Spleen (tissue), 11 donors: ENCODE measurements at regions not wholly inside any gene's neighbourhood (a gene's known extent, or its start where the extent isn't known, plus 50 kb on each side); places are given as distances from the start of the nearest gene placed in this dataset.
"Not testable (repeated sequence)": the region's sequence is repeated elsewhere in the genome, so short reads cannot be mapped to it uniquely, and the experiment has no call there.

Experiments used
- DNase-seq: peaks from one replicate; pipeline ENCODE4 v3.0.0-alpha.2; 2020
- H3K27ac ChIP-seq, 8 donors: fragments of 200-600 bp; sonication (generic) in 7 of 8; 1 replicate in 4 of 8; 2 replicates in 4 of 8; pipeline versions ENCODE4 v1.5.0 to v1.8.0; 2016 to 2021; ENCODE audit warnings: inconsistent platforms in 4 of 8, mild to moderate bottlenecking in 4 of 8, moderate library complexity in 1 of 8
- H3K27me3 ChIP-seq, 7 donors: fragments of 200-600 bp; sonication (generic) in 6 of 7; replicated peaks in 1 of 7; 1 replicate in 4 of 7; 2 replicates in 3 of 7; pipeline versions ENCODE4 v1.5.0 to v1.8.0; 2016 to 2021; ENCODE audit warnings: inconsistent platforms in 3 of 7, mild to moderate bottlenecking in 1 of 7
- H3K36me3 ChIP-seq, 6 donors: fragments of 200-600 bp; sonication (generic) in 5 of 6; 1 replicate in 4 of 6; 2 replicates in 2 of 6; pipeline versions ENCODE4 v1.5.0 to v1.8.0; 2016 to 2021; ENCODE audit warnings: inconsistent platforms in 2 of 6
- H3K4me1 ChIP-seq, 6 donors: fragments of 200-600 bp; sonication (generic) in 5 of 6; 1 replicate in 3 of 6; 2 replicates in 3 of 6; pipeline versions ENCODE4 v1.5.0 to v1.8.0; 2016 to 2021; ENCODE audit warnings: inconsistent platforms in 3 of 6
- H3K4me3 ChIP-seq, 8 donors: fragments of 200-600 bp; sonication (generic) in 7 of 8; 1 replicate in 4 of 8; 2 replicates in 4 of 8; pipeline versions ENCODE4 v1.5.0 to v1.8.0; 2016 to 2021; ENCODE audit warnings: inconsistent platforms in 4 of 8, mild to moderate bottlenecking in 4 of 8, moderate library complexity in 2 of 8
- H3K9me3 ChIP-seq, 8 donors: fragments of 200-600 bp; sonication (generic) in 7 of 8; 1 replicate in 4 of 8; 2 replicates in 4 of 8; pipeline versions ENCODE4 v1.5.0 to v1.8.0; 2016 to 2021; ENCODE audit warnings: inconsistent platforms in 4 of 8
- POLR2A ChIP-seq, 3 donors: fragments of 450-650 bp; IDR thresholded peaks; one replicate each; pipeline ENCODE4 v1.5.1; 2017; ENCODE audit warnings: antibody characterized with exemption in 3 of 3, mild to moderate bottlenecking in 1 of 3
- POLR2AphosphoS5 ChIP-seq, 3 donors: sonication (generic); formaldehyde crosslinking; IDR thresholded peaks; one replicate each; pipeline ENCODE4 v1.5.1; 2017; ENCODE audit warnings: antibody characterized with exemption in 3 of 3
- WGBS, 5 donors: extraction: QIAGEN DNeasy Blood & Tissue Kit in 3 of 5; methylation state at CpG; one replicate each; pipeline versions ENCODE4 v1.1.5 to v1.1.7; 2013 to 2018; 5-methylcytosine and 5-hydroxymethylcytosine counted together
- intact Hi-C: fragments of 100-400 bp; cut with DNase I; formaldehyde crosslinking; loops from one replicate; pipeline ENCODE4 v1.15.0; 2023; ENCODE audit warnings: low total_unique reads
- TF ChIP-seq, protein P1 (sequence below), 11 experiments: fragments of 200-600 bp in 7 of 11; fragments of 450-650 bp in 4 of 11; sonication (generic) in 4 of 11; IDR thresholded peaks in 8 of 11; conservative IDR thresholded peaks in 3 of 11; 1 replicate in 7 of 11; 2 replicates in 4 of 11; pipeline versions ENCODE4 v1.4.0 to v1.8.0; 2016 to 2021; ENCODE audit warnings: antibody characterized with exemption in 11 of 11, inconsistent platforms in 4 of 11, mild to moderate bottlenecking in 1 of 11
- donor health status: healthy with polysubstance abuse.
- donor health status: DM: no; HTN: no; CAD: no; lungs with moderate emphysema.
- donor health status: DM: no; HTN: no; CAD: no.
- donor health status: Bipolar disorder and iron deficiency.
- donor health status: healthy.
- donor health status: DM: no; HTN: no; CAD: no.
- donor health status: DM: yes; HTN: yes; CAD: no.

GRCh38 chr7:56814911-56815310, 317.3 kb downstream of the ZNF479 start:
- DNase-seq, intact Hi-C loops, H3K27ac ChIP-seq, H3K4me1 ChIP-seq, H3K36me3 ChIP-seq, H3K27me3 ChIP-seq, H3K4me3 ChIP-seq: not testable (repeated sequence)
- WGBS, 5 donors: 87 to 94% (median 91%) methylated on average over 10 to 19 of the region's 21 CpGs
- peaks cover 0 to 42% (median 19%) of the 10 kb centered on the region in 8 donors for H3K9me3 ChIP-seq

- peaks cover 0 to 47% (median 24%) of the 10 kb centered on the region in 8 donors for H3K9me3 ChIP-seq
- 90 to 96% (median 94%) methylated on average over 8 to 23 of the region's 24 CpGs for WGBS, 5 donors
- H3K27me3 ChIP-seq, DNase-seq, H3K36me3 ChIP-seq, H3K27ac ChIP-seq, intact Hi-C loops, H3K4me3 ChIP-seq, H3K4me1 ChIP-seq: not testable (repeated sequence)
Measured at GRCh38 chr7:56814390-56814789, 317.8 kb downstream of the ZNF479 start.

DNA sequence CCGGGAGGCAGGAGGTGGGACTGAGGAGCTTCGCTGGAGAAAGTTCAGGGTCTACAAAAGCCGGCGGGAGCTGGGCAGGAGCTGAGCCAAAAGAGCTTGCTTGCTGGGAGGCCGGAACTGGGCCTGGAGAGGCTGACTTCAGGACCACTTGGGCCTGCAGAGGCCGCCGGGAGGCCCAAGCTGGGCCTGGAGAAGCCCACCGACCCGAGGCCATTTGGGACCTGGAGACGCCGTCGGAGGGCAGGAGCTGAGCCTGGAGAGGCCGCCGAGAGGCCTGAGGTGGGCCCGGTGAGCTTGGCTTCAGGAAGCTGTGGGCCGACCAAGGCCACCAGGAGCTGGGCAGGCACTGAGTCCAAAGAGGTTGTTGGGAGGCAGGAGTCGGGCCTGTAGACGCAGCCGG, 318.3 kb downstream of the ZNF479 start:
- 73 to 100% (median 90%) methylated on average over 2 to 14 of the region's 19 CpGs for whole genome bisulfite sequencing, 5 donors
- DNase-seq, H3K27me3 ChIP-seq, H3K4me1 ChIP-seq, H3K27ac ChIP-seq, intact Hi-C loops, H3K4me3 ChIP-seq, H3K36me3 ChIP-seq: not testable (repeated sequence)
- H3K9me3 ChIP-seq: peaks cover 0 to 51% (median 29%) of the 10 kb centered on the region in 8 donors

- 82 to 92% (median 88%) methylated on average over 18 to 20 of the region's 20 CpGs for WGBS, 5 donors
Measured at GRCh38 chr7:56811516-56812070, 320.6 kb downstream of the ZNF479 start.

GRCh38 chr7:56811081-56811480, 321.2 kb downstream of the ZNF479 start:
- H3K27me3 ChIP-seq: no peaks in the 10 kb centered on the region
- no peaks in the 10 kb centered on the region for H3K4me1 ChIP-seq
- 89 to 96% (median 93%) methylated on average over 8 to 14 of the region's 14 CpGs for WGBS, 5 donors
- H3K27ac ChIP-seq: no peak overlapping the region
- H3K9me3 ChIP-seq: peaks cover 0 to 58% (median 30%) of the 10 kb centered on the region in 8 donors
- no peak for DNase-seq
- no peak overlapping the region for H3K4me3 ChIP-seq
- no peak for TF ChIP-seq POLR2A (IDR thresholded peaks at IDR 0.05)
- TF ChIP-seq, protein P1, sequence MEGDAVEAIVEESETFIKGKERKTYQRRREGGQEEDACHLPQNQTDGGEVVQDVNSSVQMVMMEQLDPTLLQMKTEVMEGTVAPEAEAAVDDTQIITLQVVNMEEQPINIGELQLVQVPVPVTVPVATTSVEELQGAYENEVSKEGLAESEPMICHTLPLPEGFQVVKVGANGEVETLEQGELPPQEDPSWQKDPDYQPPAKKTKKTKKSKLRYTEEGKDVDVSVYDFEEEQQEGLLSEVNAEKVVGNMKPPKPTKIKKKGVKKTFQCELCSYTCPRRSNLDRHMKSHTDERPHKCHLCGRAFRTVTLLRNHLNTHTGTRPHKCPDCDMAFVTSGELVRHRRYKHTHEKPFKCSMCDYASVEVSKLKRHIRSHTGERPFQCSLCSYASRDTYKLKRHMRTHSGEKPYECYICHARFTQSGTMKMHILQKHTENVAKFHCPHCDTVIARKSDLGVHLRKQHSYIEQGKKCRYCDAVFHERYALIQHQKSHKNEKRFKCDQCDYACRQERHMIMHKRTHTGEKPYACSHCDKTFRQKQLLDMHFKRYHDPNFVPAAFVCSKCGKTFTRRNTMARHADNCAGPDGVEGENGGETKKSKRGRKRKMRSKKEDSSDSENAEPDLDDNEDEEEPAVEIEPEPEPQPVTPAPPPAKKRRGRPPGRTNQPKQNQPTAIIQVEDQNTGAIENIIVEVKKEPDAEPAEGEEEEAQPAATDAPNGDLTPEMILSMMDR (IDR thresholded peaks at IDR 0.05 in 8 of 11, conservative IDR thresholded peaks at IDR 0.05 in 3 of 11): no peak
- no peak for TF ChIP-seq POLR2AphosphoS5 (IDR thresholded peaks at IDR 0.05)
- no peaks in the 10 kb centered on the region for H3K36me3 ChIP-seq
- intact Hi-C loops: no loop called here

More at GRCh38 chr7:56811516-56812070, 320.6 kb downstream of the ZNF479 start:
- H3K4me3 ChIP-seq, H3K36me3 ChIP-seq, H3K27me3 ChIP-seq, H3K4me1 ChIP-seq, H3K27ac ChIP-seq, intact Hi-C loops, DNase-seq: not testable (repeated sequence)
- peaks cover 0 to 54% (median 30%) of the 10 kb centered on the region in 8 donors for H3K9me3 ChIP-seq

- 87 to 96% (median 91%) methylated on average over 13 to 15 of the region's 15 CpGs for WGBS, 5 donors
Measured at GRCh38 chr7:56810466-56810865, 321.8 kb downstream of the ZNF479 start.

GRCh38 chr7:56809734-56810133, 322.5 kb downstream of the ZNF479 start:
- H3K4me3 ChIP-seq: not testable (repeated sequence)

More at GRCh38 chr7:56810466-56810865, 321.8 kb downstream of the ZNF479 start:
- peaks cover 0 to 61% (median 30%) of the 10 kb centered on the region in 8 donors for H3K9me3 ChIP-seq
- no peaks in the 10 kb centered on the region for H3K36me3 ChIP-seq
- H3K27ac ChIP-seq: no peak overlapping the region
- no peaks in the 10 kb centered on the region for H3K27me3 ChIP-seq
- TF ChIP-seq POLR2A (IDR thresholded peaks at IDR 0.05) (no peak), POLR2AphosphoS5 (IDR thresholded peaks at IDR 0.05) (no peak)
- TF ChIP-seq, protein P1 (IDR thresholded peaks at IDR 0.05 in 8 of 11, conservative IDR thresholded peaks at IDR 0.05 in 3 of 11): no peak
- no peak for DNase-seq
- no peaks in the 10 kb centered on the region for H3K4me1 ChIP-seq
- intact Hi-C loops: no loop called here
- no peak overlapping the region for H3K4me3 ChIP-seq

GRCh38 chr7:56804755-56805064, 327.5 kb downstream of the ZNF479 start:
- H3K36me3 ChIP-seq, H3K27ac ChIP-seq, H3K4me1 ChIP-seq, intact Hi-C loops, H3K4me3 ChIP-seq, H3K27me3 ChIP-seq, DNase-seq: not testable (repeated sequence)
- WGBS, 5 donors: 86 to 93% (median 90%) methylated on average over 10 to 13 of the region's 13 CpGs; no CpG with 5 or more reads in 1 of the 5 donors
- peaks cover 0 to 58% (median 26%) of the 10 kb centered on the region in 8 donors for H3K9me3 ChIP-seq

More at GRCh38 chr7:56809734-56810133, 322.5 kb downstream of the ZNF479 start:
- H3K27ac ChIP-seq, H3K27me3 ChIP-seq, intact Hi-C loops, H3K36me3 ChIP-seq, H3K4me1 ChIP-seq, DNase-seq: not testable (repeated sequence)
- peaks cover 0 to 58% (median 31%) of the 10 kb centered on the region in 8 donors for H3K9me3 ChIP-seq
- WGBS, 5 donors: 91 to 98% (median 93%) methylated on average over 11 to 19 of the region's 19 CpGs
